Thymus (tissue), 11 donors: ENCODE measurements at regions not wholly inside any gene's neighbourhood (a gene's known extent, or its start where the extent isn't known, plus 50 kb on each side); places are given as distances from the start of the nearest gene placed in this dataset.

Source experiments
- DNase-seq, 9 donors: peaks; one replicate each; pipeline ENCODE4 v3.0.0-alpha.2; 2013; ENCODE audit warnings: low spot score in 9 of 9, low read depth in 6 of 9, missing footprints in 1 of 9
- H3K27ac ChIP-seq, 2 donors: one replicate each; pipeline ENCODE4 v1.5.1; 2013; ENCODE audit warnings: control low read depth in 1 of 2, low read depth in 1 of 2, low read length in 1 of 2, mild to moderate bottlenecking in 1 of 2, moderate library complexity in 1 of 2
- H3K27me3 ChIP-seq, 2 donors: one replicate each; pipeline ENCODE4 v1.5.1; 2013; ENCODE audit warnings: low read length in 1 of 2; ENCODE audit not compliant: control insufficient read depth in 2 of 2, insufficient read depth in 1 of 2
- H3K36me3 ChIP-seq, 2 donors: one replicate each; pipeline ENCODE4 v1.5.1; 2013; ENCODE audit warnings: low read length in 1 of 2, mild to moderate bottlenecking in 1 of 2, moderate library complexity in 1 of 2; ENCODE audit not compliant: control insufficient read depth in 2 of 2, insufficient read depth in 2 of 2
- H3K4me1 ChIP-seq, 2 donors: one replicate each; pipeline ENCODE4 v1.5.1; 2013; ENCODE audit warnings: low read length in 2 of 2; ENCODE audit not compliant: control insufficient read depth in 2 of 2, insufficient read depth in 2 of 2
- H3K4me3 ChIP-seq, 2 donors: one replicate each; pipeline ENCODE4 v1.5.1; 2013; ENCODE audit warnings: low read length in 2 of 2, control low read depth in 1 of 2, mild to moderate bottlenecking in 1 of 2
- H3K9me3 ChIP-seq, 2 donors: one replicate each; pipeline ENCODE4 v1.5.1; 2013; ENCODE audit warnings: low read length in 1 of 2, mild to moderate bottlenecking in 1 of 2; ENCODE audit not compliant: control insufficient read depth in 2 of 2, insufficient read depth in 1 of 2
- WGBS: extraction: QIAGEN DNeasy Blood & Tissue Kit; methylation state at CpG from one replicate; pipeline ENCODE4 v1.1.7; 2013; 5-methylcytosine and 5-hydroxymethylcytosine counted together
- donor health status: healthy.

- peaks cover 0 to 2% of the 10 kb centered on the region in 2 donors for H3K9me3 ChIP-seq
- no peaks in the 10 kb centered on the region for H3K36me3 ChIP-seq
- no peak for DNase-seq
- no peak overlapping the region for H3K4me3 ChIP-seq
- WGBS: 85% methylated on average over 6 of the region's 6 CpGs
- H3K27ac ChIP-seq: no peak overlapping the region
- no peaks in the 10 kb centered on the region for H3K27me3 ChIP-seq
- no peaks in the 10 kb centered on the region for H3K4me1 ChIP-seq
These were observed 452.4 kb upstream of the WWC1 start for GRCh38 chr5:167839065-167839464.

- 91% methylated on average over 8 of the region's 8 CpGs for WGBS
- Histone ChIP-seq H3K4me3 (no peak overlapping the region), H3K27ac (no peak overlapping the region), H3K9me3 (peaks cover 0 to 2% of the 10 kb centered on the region in 2 donors), H3K4me1 (no peaks in the 10 kb centered on the region), H3K27me3 (no peaks in the 10 kb centered on the region), H3K36me3 (no peaks in the 10 kb centered on the region)
- DNase-seq: no peak
These were observed 450.8 kb upstream of the WWC1 start for GRCh38 chr5:167840527-167841130.

- Histone ChIP-seq H3K36me3 (no peaks in the 10 kb centered on the region), H3K9me3 (peaks cover 0 to 2% of the 10 kb centered on the region in 2 donors), H3K4me3 (no peak overlapping the region), H3K27me3 (no peaks in the 10 kb centered on the region), H3K4me1 (no peaks in the 10 kb centered on the region), H3K27ac (no peak overlapping the region)
- 89% methylated on average over 4 of the region's 4 CpGs for WGBS
- no peak for DNase-seq
These were observed 447.4 kb upstream of the WWC1 start for GRCh38 chr5:167843881-167844572.

- DNase-seq: no peak
- Histone ChIP-seq H3K4me1 (no peaks in the 10 kb centered on the region), H3K36me3 (no peaks in the 10 kb centered on the region), H3K27ac (no peak overlapping the region), H3K4me3 (no peak overlapping the region), H3K27me3 (no peaks in the 10 kb centered on the region), H3K9me3 (peaks cover 0 to 2% of the 10 kb centered on the region in 2 donors)
- WGBS: 77% methylated on average over 2 of the region's 2 CpGs
These were observed 445.5 kb upstream of the WWC1 start for GRCh38 chr5:167845952-167846351.

GRCh38 chr5:167849874-167850273 lies 441.6 kb upstream of the WWC1 start:
- Histone ChIP-seq H3K9me3 (no peaks in the 10 kb centered on the region), H3K27ac (no peak overlapping the region), H3K36me3 (no peaks in the 10 kb centered on the region), H3K4me3 (no peak overlapping the region), H3K27me3 (no peaks in the 10 kb centered on the region), H3K4me1 (no peaks in the 10 kb centered on the region)
- 90% methylated on average over 4 of the region's 4 CpGs for WGBS
- no peak for DNase-seq

- H3K36me3 ChIP-seq: no peaks in the 10 kb centered on the region
- WGBS: 78% methylated on average over 2 of the region's 2 CpGs
- H3K9me3 ChIP-seq: no peaks in the 10 kb centered on the region
- H3K4me1 ChIP-seq: no peaks in the 10 kb centered on the region
- H3K27me3 ChIP-seq: no peaks in the 10 kb centered on the region
- H3K27ac ChIP-seq: no peak overlapping the region
- no peak for DNase-seq
- H3K4me3 ChIP-seq: no peak overlapping the region
These were observed 440.5 kb upstream of the WWC1 start for GRCh38 chr5:167850911-167851310.

GRCh38 chr5:167851416-167851815 lies 440.0 kb upstream of the WWC1 start:
- Histone ChIP-seq H3K4me3 (no peak overlapping the region), H3K9me3 (no peaks in the 10 kb centered on the region), H3K4me1 (no peaks in the 10 kb centered on the region), H3K36me3 (no peaks in the 10 kb centered on the region), H3K27me3 (no peaks in the 10 kb centered on the region), H3K27ac (no peak overlapping the region)
- WGBS: 89% methylated on average over 5 of the region's 5 CpGs
- DNase-seq: no peak

GRCh38 chr5:167852515-167852914 lies 438.9 kb upstream of the WWC1 start:
- H3K9me3 ChIP-seq: no peaks in the 10 kb centered on the region
- DNase-seq: no peak
- no peak overlapping the region for H3K4me3 ChIP-seq
- no peaks in the 10 kb centered on the region for H3K36me3 ChIP-seq
- H3K27ac ChIP-seq: no peak overlapping the region
- H3K4me1 ChIP-seq: no peaks in the 10 kb centered on the region
- H3K27me3 ChIP-seq: no peaks in the 10 kb centered on the region
- WGBS: 96% methylated on average over 5 of the region's 5 CpGs

GRCh38 chr5:167853421-167853820 lies 438.0 kb upstream of the WWC1 start:
- Histone ChIP-seq H3K9me3 (no peaks in the 10 kb centered on the region), H3K27ac (no peak overlapping the region), H3K27me3 (no peaks in the 10 kb centered on the region), H3K4me1 (no peaks in the 10 kb centered on the region), H3K4me3 (no peak overlapping the region), H3K36me3 (no peaks in the 10 kb centered on the region)
- no peak for DNase-seq
- WGBS: 92% methylated on average over 4 of the region's 4 CpGs
